Breast epithelium (tissue), 3 donors: ENCODE measurements at regions not wholly inside any gene's neighbourhood (a gene's known extent, or its start where the extent isn't known, plus 50 kb on each side); places are given as distances from the start of the nearest gene placed in this dataset.

Source experiments
- POLR2A ChIP-seq: fragments of 450-650 bp; IDR thresholded peaks from one replicate; pipeline ENCODE4 v1.6.1; 2016; ENCODE audit warnings: antibody characterized with exemption, mild to moderate bottlenecking, moderate library complexity
- POLR2AphosphoS5 ChIP-seq, 3 donors: sonication (generic); formaldehyde crosslinking; IDR thresholded peaks; one replicate each; pipeline ENCODE4 v1.6.1; 2017; ENCODE audit warnings: antibody characterized with exemption in 3 of 3
- TF ChIP-seq, protein P1 (sequence below), 3 donors: fragments of 450-650 bp; IDR thresholded peaks; one replicate each; pipeline ENCODE4 v1.5.1; 2016 to 2017; ENCODE audit warnings: antibody characterized with exemption in 3 of 3, mild to moderate bottlenecking in 3 of 3, moderate library complexity in 3 of 3

- TF ChIP-seq, protein P1, sequence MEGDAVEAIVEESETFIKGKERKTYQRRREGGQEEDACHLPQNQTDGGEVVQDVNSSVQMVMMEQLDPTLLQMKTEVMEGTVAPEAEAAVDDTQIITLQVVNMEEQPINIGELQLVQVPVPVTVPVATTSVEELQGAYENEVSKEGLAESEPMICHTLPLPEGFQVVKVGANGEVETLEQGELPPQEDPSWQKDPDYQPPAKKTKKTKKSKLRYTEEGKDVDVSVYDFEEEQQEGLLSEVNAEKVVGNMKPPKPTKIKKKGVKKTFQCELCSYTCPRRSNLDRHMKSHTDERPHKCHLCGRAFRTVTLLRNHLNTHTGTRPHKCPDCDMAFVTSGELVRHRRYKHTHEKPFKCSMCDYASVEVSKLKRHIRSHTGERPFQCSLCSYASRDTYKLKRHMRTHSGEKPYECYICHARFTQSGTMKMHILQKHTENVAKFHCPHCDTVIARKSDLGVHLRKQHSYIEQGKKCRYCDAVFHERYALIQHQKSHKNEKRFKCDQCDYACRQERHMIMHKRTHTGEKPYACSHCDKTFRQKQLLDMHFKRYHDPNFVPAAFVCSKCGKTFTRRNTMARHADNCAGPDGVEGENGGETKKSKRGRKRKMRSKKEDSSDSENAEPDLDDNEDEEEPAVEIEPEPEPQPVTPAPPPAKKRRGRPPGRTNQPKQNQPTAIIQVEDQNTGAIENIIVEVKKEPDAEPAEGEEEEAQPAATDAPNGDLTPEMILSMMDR (IDR thresholded peaks at IDR 0.05) = peak in 1 of 3 donors; percentile 15
- no peak for TF ChIP-seq POLR2A
- no peak for TF ChIP-seq POLR2AphosphoS5 (IDR thresholded peaks at IDR 0.05)
Observed at GRCh38 chr10:129332476-129332875, 134.6 kb upstream of the MGMT start.
